ENCODE measurements at regions not wholly inside any gene's neighbourhood (a gene's known extent, or its start where the extent isn't known, plus 50 kb on each side); places are given as distances from the start of the nearest gene placed in this dataset.

DNA sequence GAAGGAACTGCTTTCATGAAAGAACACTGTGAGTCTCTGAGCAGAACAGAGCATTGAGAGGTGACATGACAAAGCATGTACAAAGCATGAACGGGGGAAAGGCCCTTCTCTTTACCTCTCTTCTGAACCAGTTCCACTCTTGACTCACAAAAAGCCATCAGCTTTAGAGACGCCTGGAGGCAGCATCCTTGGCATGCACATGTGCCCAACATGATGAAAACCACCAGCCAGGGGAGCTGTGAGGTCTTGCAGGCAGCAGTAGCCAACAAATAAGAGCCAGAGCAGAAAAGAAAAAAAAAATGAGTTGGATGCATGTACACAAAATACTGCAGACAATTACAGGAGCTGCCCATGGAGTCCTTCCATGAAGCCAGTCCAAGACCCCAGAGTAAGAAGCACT is 95.5 kb upstream of the AGAP1 start:
- Mint-ChIP-seq H3K4me1 (ENCODE audit: low read depth) (no peaks in the 10 kb centered on the region), H3K36me3 (no peaks in the 10 kb centered on the region), H3K4me3 (no peak overlapping the region), H3K27me3 (peaks cover 17% of the 10 kb centered on the region), H3K27ac (no peak overlapping the region), H3K9me3 (no peaks in the 10 kb centered on the region)
- DNase-seq = no peak
- ChIA-PET POLR2A (no interaction called here), CTCF (no interaction called here)
- intact Hi-C loops (cut with micrococcal nuclease) = no loop called here

DNA sequence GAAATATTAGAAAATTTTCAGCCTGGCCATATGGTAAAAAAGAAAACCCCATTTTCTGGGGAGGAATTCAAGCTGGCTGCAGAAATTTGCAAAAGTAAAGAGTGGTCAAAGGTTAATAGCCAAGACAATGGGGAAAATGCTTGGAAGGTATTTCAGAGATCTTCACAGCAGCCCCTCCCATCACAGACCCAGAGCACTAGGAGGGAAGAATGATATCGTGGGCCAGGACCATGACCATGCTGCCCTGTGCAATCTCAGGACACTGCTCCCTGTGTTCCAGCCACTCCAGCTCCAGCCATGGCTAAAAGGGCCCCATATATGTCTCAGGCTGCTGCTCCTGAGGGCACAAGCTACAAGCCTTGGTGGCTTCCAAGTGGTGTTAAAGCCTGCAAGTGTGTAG is 93.9 kb upstream of the AGAP1 start:
- POLR2A ChIA-PET = no interaction called here
- no peaks in the 10 kb centered on the region for H3K36me3 Mint-ChIP-seq
- no peak overlapping the region for H3K27ac Mint-ChIP-seq
- no peak for DNase-seq
- intact Hi-C loops (cut with micrococcal nuclease) = no loop called here
- H3K4me1 Mint-ChIP-seq (ENCODE audit: low read depth) = no peaks in the 10 kb centered on the region
- CTCF ChIA-PET = no interaction called here
- H3K4me3 Mint-ChIP-seq = no peak overlapping the region
- peaks cover 14% of the 10 kb centered on the region for H3K27me3 Mint-ChIP-seq
- H3K9me3 Mint-ChIP-seq = no peaks in the 10 kb centered on the region

DNA sequence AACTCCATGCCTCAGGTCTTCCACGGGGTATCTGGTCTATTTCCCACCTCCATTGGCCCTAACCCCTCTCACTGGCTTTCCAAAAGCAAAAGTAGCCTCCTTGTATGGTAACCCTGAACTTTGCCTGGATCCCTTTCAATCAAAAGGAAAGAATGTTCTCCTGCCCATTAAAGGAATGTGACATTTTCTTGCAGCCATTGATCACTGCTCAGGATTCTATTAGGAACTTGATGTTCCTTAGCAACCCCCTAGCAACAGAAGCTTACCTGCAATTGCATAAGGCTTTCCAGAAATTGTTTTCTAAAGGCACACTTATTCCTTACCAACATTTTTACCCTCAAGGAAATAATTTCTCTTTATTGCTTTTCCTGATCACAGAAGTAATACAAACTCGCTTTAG is 91.4 kb upstream of the AGAP1 start:
- Mint-ChIP-seq H3K27me3 (peaks cover 10% of the 10 kb centered on the region), H3K9me3 (no peaks in the 10 kb centered on the region), H3K27ac (no peak overlapping the region), H3K4me3 (no peak overlapping the region), H3K4me1 (ENCODE audit: low read depth) (no peaks in the 10 kb centered on the region), H3K36me3 (no peaks in the 10 kb centered on the region)
- POLR2A ChIA-PET = interaction anchor here (0.5 kb wide), 1 partner anchor 66 kb away, joined by 3 read pairs; no protein-coding TSS in a partner anchor
- intact Hi-C loops (cut with micrococcal nuclease) = no loop called here
- CTCF ChIA-PET = no interaction called here
- no peak for DNase-seq

DNA sequence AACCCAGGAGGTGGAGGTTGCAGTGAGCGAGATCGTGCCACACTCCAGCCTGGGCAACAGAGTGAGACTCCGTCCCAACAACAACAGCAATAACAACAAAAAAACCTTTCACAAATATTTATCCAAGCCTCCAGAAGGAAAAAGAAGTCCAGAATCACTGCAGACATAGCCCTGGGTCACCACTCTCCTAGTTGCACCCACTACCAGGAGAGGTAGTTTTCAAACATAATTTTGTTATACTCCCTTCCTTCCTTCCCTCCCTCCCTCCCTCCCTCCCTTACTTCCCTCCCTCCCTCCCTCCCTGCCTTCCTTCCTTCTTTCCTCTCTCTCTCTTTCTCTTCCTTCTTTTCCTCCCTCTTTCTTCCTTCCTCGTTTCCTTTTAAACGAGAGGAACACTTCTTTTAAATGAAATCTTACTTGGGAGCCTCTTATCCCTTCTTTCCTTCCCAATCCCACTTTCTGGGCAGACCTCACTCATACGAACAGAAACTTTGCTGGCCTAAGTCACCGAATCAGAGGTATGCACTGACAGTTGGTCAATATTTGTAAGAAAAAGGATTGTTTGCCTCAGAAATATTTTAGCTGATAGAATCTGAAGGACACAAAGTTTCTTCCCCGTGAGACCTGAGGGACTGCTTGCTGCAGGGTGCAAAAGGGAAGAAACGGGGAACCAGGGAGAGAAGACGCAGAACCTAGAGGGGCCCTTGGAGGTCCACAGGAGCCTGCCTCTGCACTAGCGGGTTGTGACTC is 88.1 kb upstream of the AGAP1 start:
- no peaks in the 10 kb centered on the region for H3K4me1 Mint-ChIP-seq (ENCODE audit: low read depth)
- CTCF ChIA-PET = no interaction called here
- no peak for DNase-seq
- H3K36me3 Mint-ChIP-seq = no peaks in the 10 kb centered on the region
- no peak overlapping the region for H3K4me3 Mint-ChIP-seq
- H3K9me3 Mint-ChIP-seq = no peaks in the 10 kb centered on the region
- POLR2A ChIA-PET = no interaction called here
- no peak overlapping the region for H3K27ac Mint-ChIP-seq
- peaks cover 9% of the 10 kb centered on the region for H3K27me3 Mint-ChIP-seq
- intact Hi-C loops (cut with micrococcal nuclease) = no loop called here

DNA sequence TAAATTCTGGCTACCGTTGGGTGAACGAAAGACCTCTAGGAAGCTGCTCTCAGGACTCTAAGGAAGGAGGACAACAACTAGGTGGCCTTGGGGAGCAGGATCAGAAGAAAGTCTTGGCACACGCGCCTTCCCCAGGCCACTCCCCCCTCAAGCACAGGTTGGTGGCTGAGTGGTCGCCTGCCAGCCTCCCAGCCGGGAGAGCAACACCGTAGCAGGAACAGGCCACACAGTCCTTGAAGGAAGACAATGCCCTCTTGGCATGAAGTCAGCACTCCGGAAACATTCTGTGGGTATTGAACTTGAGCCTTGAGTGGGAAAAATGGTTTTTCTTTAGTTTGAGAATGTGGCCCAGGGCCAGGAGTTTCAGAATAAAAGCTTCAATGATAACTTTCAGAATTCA is 87.4 kb upstream of the AGAP1 start:
- peaks cover 11% of the 10 kb centered on the region for H3K27me3 Mint-ChIP-seq
- no peaks in the 10 kb centered on the region for H3K4me1 Mint-ChIP-seq (ENCODE audit: low read depth)
- H3K27ac Mint-ChIP-seq = no peak overlapping the region
- H3K4me3 Mint-ChIP-seq = no peak overlapping the region
- H3K36me3 Mint-ChIP-seq = no peaks in the 10 kb centered on the region
- POLR2A ChIA-PET = no interaction called here
- DNase-seq = no peak
- CTCF ChIA-PET = no interaction called here
- no peaks in the 10 kb centered on the region for H3K9me3 Mint-ChIP-seq
- intact Hi-C loops (cut with micrococcal nuclease) = no loop called here

DNA sequence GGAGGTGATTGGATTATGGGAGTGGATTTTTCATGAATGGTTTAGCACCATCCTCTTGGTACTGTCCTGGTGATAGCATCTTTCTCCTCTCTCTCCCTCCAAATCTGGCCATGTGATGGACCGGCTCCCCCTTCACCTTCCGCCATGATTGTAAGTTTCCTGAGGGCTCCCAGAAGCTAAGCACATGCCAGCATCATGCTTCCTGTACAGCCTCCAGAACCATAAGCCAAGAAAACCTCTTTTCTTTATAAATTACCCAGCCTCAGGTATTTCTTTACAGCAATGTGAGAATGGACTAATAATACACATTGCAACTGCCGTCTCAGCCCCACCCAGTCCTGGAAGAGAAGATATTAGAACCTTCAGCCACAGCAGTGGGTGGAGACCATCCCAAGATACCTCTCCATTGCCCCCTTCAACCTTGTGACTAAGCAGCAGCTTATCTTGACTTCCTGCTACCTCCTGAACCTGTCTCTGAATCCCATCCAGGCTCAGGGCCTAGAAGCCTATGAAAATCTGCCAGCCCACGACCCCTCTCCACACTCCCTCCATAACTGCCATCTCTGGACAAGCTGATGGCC is 81.8 kb upstream of the AGAP1 start:
- no peaks in the 10 kb centered on the region for H3K9me3 Mint-ChIP-seq
- intact Hi-C loops (cut with micrococcal nuclease) = no loop called here
- no peak for DNase-seq
- ChIA-PET CTCF (no interaction called here), POLR2A (no interaction called here)
- H3K27ac Mint-ChIP-seq = no peak overlapping the region
- H3K36me3 Mint-ChIP-seq = no peaks in the 10 kb centered on the region
- H3K27me3 Mint-ChIP-seq = peaks cover 2% of the 10 kb centered on the region
- no peak overlapping the region for H3K4me3 Mint-ChIP-seq
- no peaks in the 10 kb centered on the region for H3K4me1 Mint-ChIP-seq (ENCODE audit: low read depth)

DNA sequence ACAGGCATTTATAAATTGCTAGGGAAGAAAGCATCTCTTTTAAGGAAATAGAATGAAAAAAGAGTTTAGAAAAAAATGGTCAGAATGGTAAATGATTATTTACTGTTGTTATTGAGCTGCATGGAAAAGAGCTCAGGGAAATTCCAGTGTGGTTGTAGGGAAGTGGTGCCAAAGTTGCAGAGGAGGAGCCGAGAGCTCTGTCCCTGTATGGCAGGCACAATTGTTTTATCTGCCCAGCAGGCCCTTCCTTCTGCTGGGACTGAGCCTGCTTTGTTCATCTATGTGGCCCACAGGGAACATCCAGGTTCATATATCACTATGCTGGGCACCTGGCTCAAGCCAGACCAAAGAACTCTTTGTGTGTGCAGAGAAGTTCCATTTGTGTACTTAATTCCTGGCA is 80.8 kb upstream of the AGAP1 start:
- Mint-ChIP-seq H3K36me3 (no peaks in the 10 kb centered on the region), H3K27me3 (peaks cover 2% of the 10 kb centered on the region), H3K4me1 (ENCODE audit: low read depth) (no peaks in the 10 kb centered on the region), H3K4me3 (no peak overlapping the region), H3K9me3 (no peaks in the 10 kb centered on the region), H3K27ac (no peak overlapping the region)
- DNase-seq = no peak
- ChIA-PET POLR2A (no interaction called here), CTCF (no interaction called here)
- intact Hi-C loops (cut with micrococcal nuclease) = no loop called here

DNA sequence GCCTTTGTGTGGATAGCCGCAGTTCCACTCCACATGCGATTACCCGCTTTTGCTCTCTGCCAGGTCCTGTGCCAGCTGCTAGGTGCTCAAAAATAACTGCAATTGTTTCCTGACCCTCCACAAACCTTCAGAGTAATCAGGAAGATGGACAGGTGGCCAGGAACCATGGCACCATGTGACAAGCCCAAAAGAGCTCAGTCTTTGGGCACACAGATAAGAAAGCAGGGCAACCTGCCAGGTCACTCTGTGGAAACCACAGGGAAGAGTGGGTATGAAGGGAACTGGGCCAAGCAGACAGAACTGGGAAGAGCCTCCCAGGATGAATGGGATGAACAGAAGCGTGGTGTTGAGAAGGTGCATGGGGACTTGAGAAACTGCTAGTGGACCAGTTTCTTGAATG is 79.4 kb upstream of the AGAP1 start:
- Mint-ChIP-seq H3K27me3 (peaks cover 3% of the 10 kb centered on the region), H3K9me3 (no peaks in the 10 kb centered on the region), H3K36me3 (no peaks in the 10 kb centered on the region), H3K4me3 (no peak overlapping the region), H3K4me1 (ENCODE audit: low read depth) (no peaks in the 10 kb centered on the region), H3K27ac (no peak overlapping the region)
- intact Hi-C loops (cut with micrococcal nuclease) = no loop called here
- ChIA-PET POLR2A (no interaction called here), CTCF (no interaction called here)
- DNase-seq = no peak

DNA sequence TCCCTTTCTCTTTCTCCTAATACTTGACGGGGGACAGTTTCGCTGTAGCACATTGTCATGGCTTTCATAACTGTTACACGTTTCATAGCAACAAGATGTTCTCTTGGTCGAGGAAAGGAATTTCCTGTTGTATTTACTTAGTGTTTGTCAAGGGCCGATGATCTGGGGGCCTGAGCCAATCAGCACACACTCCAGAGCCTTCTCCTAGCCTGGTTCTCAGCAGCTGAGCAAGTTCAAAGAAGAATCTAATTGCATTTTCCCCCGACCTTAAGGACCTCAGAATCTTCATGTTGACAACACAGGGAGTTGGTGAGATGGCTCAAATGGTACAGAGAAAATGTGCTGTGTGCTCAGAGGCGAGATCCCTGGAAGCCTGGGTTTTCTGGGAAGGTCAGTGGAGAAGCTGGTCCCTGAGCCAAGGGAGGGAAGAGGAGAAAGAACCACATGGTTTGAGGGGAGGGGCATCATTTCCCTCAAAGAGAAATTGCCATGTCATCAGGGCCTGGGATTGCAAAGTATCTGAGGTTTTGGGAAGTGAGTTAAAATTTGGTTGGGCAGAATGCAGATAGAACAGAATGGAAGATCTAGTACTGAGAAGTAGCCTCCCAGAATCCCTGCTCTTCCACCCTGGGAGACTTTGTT is 76.9 kb upstream of the AGAP1 start:
- H3K4me3 Mint-ChIP-seq = no peak overlapping the region
- H3K27ac Mint-ChIP-seq = no peak overlapping the region
- POLR2A ChIA-PET = no interaction called here
- intact Hi-C loops (cut with micrococcal nuclease) = no loop called here
- H3K9me3 Mint-ChIP-seq = no peaks in the 10 kb centered on the region
- no peak for DNase-seq
- CTCF ChIA-PET = no interaction called here
- no peaks in the 10 kb centered on the region for H3K4me1 Mint-ChIP-seq (ENCODE audit: low read depth)
- H3K36me3 Mint-ChIP-seq = no peaks in the 10 kb centered on the region
- peaks cover 3% of the 10 kb centered on the region for H3K27me3 Mint-ChIP-seq

DNA sequence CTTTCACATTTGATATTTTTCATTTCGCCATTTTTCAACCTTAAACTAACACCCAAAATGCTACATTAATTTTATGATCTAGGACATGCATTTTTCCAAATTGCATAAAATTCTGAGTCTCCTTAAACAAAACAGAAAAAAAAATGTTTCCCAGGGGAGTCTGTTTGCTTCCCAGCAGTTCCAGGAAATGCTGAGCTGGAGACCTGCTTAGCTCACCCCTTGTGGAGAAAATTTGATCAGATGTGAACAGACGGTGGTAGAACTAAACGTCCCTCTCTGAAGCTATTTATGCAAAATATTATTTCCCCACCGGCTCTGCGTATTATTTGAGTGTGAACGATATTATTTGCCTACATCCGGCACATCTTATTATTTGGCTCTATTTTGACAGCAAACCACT is 74.9 kb upstream of the AGAP1 start:
- Mint-ChIP-seq H3K27ac (no peak overlapping the region), H3K9me3 (no peaks in the 10 kb centered on the region), H3K4me1 (ENCODE audit: low read depth) (no peaks in the 10 kb centered on the region), H3K36me3 (no peaks in the 10 kb centered on the region), H3K27me3 (peaks cover 3% of the 10 kb centered on the region), H3K4me3 (no peak overlapping the region)
- DNase-seq = no peak
- CTCF ChIA-PET = no interaction called here
- POLR2A ChIA-PET = no interaction called here
- intact Hi-C loops (cut with micrococcal nuclease) = no loop called here

DNA sequence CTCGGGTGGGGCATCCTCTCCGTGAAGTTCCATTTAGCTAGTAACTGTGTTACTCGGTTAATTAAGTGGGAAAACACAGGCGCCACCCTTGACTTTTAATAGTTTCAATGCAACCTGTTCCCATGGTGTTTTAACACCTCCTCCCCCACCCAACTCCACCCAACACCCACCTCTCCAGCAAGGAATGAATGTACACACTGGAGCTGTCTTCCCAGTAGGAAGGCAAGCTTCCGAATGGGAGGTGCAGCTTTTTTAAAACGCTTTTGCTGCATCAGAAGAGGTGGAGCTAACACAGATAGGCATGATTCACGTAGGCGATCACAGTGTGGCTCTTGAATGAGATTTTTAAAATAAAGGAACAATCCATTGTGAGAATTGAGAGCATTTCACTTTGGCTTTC is 73.8 kb upstream of the AGAP1 start:
- no peaks in the 10 kb centered on the region for H3K36me3 Mint-ChIP-seq
- H3K4me3 Mint-ChIP-seq = no peak overlapping the region
- H3K27me3 Mint-ChIP-seq = peaks cover 3% of the 10 kb centered on the region
- POLR2A ChIA-PET = no interaction called here
- CTCF ChIA-PET = no interaction called here
- intact Hi-C loops (cut with micrococcal nuclease) = no loop called here
- H3K4me1 Mint-ChIP-seq (ENCODE audit: low read depth) = no peaks in the 10 kb centered on the region
- H3K9me3 Mint-ChIP-seq = peaks cover 4% of the 10 kb centered on the region
- no peak overlapping the region for H3K27ac Mint-ChIP-seq
- no peak for DNase-seq

DNA sequence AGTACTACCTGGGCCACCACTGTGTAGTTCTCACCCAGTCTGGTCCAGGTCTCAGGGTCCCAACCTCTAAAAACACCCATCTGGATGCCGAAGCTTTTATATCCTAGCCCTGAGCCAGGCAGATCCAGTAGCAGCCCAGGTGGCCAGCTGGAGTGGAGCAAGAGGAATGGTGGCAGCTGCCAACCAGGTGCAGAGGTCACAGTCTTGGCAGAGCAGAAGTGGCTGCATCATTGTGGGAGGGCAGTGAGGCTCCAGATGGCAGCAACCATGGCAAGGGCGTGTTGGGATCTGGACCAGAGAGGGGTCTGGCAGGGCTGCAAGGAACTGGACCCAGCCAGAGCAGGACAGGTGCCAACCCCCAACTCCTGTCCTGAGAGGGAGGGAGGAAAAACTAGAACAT is 72.2 kb upstream of the AGAP1 start:
- Mint-ChIP-seq H3K27ac (no peak overlapping the region), H3K4me1 (ENCODE audit: low read depth) (no peaks in the 10 kb centered on the region), H3K4me3 (no peak overlapping the region), H3K27me3 (peaks cover 3% of the 10 kb centered on the region), H3K9me3 (peaks cover 4% of the 10 kb centered on the region), H3K36me3 (no peaks in the 10 kb centered on the region)
- intact Hi-C loops (cut with micrococcal nuclease) = no loop called here
- DNase-seq = no peak
- ChIA-PET POLR2A (no interaction called here), CTCF (no interaction called here)

DNA sequence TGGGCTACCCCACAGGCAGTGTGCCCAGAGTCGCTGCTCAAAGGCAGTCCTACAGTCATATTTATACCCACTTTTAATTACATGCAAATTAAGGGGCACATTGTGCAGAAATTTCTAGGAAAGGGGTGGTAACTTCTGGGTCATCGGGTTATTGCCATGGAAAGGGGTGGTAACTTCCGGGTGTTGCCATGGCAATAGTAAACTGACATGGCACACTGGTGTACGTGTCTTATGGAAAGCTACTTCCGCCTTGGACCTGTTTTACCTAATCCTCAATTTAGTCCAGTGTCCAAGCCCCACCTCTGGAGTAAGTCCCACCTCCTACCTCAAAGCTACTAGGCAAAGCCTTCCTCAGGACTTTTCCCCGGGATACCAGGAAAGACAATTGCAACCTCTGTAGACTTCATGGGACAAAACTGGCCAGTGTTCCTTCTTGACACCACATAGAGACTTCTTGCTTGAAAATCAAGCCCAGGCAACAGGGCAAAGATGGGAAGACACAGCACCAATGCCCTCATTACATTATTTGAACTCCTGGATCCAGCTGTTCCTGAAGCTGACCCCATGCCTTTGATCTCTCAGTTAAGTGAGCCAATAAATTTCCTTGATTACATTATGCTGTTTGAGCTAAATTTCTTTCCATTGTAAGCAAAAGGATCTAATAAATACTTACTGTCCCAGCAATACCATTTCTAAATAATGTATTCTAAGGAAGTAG is 63.3 kb upstream of the AGAP1 start:
- H3K27ac Mint-ChIP-seq = no peak overlapping the region
- ChIA-PET POLR2A (no interaction called here), CTCF (no interaction called here)
- H3K4me3 Mint-ChIP-seq = no peak overlapping the region
- DNase-seq = no peak
- peaks cover 12% of the 10 kb centered on the region for H3K27me3 Mint-ChIP-seq
- H3K36me3 Mint-ChIP-seq = no peaks in the 10 kb centered on the region
- intact Hi-C loops (cut with micrococcal nuclease) = no loop called here
- H3K9me3 Mint-ChIP-seq = no peaks in the 10 kb centered on the region
- no peaks in the 10 kb centered on the region for H3K4me1 Mint-ChIP-seq (ENCODE audit: low read depth)

All from activated CD4-positive, alpha-beta memory T cell treated with anti-CD3 and anti-CD28 coated beads for 36 hours (primary cell).